GM12865 (cell line): ENCODE measurements at regions not wholly inside any gene's neighbourhood (a gene's known extent, or its start where the extent isn't known, plus 50 kb on each side); places are given as distances from the start of the nearest gene placed in this dataset.

Experiments used
- DNase-seq: peaks from one replicate; pipeline ENCODE4 v3.0.0; 2010; ENCODE audit warnings: low read depth
- H3K4me3 ChIP-seq: 2 replicates; pipeline ENCODE4 v1.5.1; 2011; ENCODE audit warnings: mild to moderate bottlenecking, low read depth, low read length, control low read depth
- TF ChIP-seq, protein P1 (sequence below): IDR thresholded peaks from 2 replicates; pipeline ENCODE4 v1.5.1; 2011; ENCODE audit warnings: low read length, control low read depth, low read depth, inconsistent platforms; ENCODE audit not compliant: insufficient read depth; ENCODE audit errors: missing control alignments

DNA sequence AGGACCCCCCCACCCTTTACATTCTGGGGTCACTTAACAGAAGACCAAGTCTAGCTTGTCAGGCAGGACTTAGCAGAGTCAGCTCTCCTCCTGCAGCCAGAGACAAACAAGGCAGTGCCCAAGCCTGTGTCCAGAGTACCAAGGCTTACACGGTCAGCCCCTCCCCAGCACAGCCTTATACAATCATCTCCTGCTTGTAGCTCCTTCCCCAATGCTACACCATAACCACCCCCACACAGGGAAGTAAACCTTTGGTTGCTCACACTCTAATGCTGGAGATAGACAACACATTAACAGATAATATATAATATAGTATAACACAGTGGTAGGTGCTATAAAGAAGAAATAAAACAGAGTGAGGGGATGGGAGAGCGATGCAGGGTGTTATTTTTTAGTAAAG lies 175.4 kb upstream of the PWP1 start:
- no peak for DNase-seq
- no peak overlapping the region for H3K4me3 ChIP-seq
- TF ChIP-seq, protein P1, sequence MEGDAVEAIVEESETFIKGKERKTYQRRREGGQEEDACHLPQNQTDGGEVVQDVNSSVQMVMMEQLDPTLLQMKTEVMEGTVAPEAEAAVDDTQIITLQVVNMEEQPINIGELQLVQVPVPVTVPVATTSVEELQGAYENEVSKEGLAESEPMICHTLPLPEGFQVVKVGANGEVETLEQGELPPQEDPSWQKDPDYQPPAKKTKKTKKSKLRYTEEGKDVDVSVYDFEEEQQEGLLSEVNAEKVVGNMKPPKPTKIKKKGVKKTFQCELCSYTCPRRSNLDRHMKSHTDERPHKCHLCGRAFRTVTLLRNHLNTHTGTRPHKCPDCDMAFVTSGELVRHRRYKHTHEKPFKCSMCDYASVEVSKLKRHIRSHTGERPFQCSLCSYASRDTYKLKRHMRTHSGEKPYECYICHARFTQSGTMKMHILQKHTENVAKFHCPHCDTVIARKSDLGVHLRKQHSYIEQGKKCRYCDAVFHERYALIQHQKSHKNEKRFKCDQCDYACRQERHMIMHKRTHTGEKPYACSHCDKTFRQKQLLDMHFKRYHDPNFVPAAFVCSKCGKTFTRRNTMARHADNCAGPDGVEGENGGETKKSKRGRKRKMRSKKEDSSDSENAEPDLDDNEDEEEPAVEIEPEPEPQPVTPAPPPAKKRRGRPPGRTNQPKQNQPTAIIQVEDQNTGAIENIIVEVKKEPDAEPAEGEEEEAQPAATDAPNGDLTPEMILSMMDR = no peak

DNA sequence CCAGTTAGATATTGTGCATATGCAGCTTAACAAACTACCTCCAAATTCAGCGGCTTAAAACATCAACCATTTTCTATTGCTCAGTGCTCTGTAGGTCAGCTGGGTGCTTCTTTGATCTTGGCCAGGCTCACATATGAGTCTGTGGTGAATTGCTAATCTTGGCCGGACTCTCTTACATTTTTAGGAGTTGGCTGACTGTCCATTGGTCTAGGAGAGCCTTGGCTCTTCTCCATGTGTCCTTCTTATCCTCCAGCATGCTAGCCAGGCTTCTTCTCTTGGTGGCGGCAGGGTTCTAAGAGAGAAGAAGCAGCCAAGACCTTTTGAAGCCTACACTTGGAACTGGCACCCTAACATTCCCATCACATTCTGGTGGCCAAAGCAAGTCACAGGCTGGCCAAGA lies 174.3 kb upstream of the PWP1 start:
- TF ChIP-seq, protein P1 = no peak
- H3K4me3 ChIP-seq = no peak overlapping the region
- no peak for DNase-seq

DNA sequence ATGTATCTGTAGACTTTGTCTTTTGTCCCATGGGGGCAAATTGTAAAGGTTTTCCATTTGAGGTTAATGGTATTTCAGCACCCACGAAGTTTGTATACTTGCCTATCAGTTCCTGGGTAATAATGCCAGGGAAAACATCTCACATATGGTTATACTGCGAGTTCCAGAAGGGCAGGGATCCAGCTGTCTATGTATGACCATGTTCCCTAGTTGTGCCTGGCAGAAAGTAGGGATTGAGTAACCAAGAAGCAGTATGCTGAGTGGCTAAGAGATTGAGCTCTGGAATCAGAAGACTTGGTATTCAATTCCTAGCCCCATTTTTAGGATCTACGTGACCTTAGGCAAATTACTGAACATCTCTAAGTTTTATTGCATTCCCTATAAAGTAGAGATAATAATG lies 173.2 kb upstream of the PWP1 start:
- TF ChIP-seq, protein P1 = no peak
- no peak overlapping the region for H3K4me3 ChIP-seq
- DNase-seq = no peak

DNA sequence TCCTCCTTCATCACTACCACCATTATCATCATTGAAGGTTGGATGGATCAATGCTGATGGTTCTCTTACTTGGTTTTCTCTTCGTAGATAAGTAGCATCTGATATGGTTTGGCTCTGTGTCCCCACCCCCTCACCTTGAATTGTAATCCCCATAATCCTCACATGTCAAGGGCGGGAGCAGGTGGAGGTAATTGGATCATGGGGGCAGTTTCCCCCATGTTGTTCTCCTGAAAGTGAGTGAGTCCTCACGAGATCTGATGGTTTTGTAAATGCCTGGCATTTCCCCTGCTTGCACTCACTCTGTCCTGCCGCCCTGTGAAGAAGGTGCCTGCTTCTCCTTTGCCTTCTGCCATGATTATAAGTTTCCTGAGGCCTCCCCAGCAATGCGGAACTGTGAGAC lies 172.4 kb upstream of the PWP1 start:
- DNase-seq = no peak
- no peak overlapping the region for H3K4me3 ChIP-seq
- TF ChIP-seq, protein P1 = no peak

DNA sequence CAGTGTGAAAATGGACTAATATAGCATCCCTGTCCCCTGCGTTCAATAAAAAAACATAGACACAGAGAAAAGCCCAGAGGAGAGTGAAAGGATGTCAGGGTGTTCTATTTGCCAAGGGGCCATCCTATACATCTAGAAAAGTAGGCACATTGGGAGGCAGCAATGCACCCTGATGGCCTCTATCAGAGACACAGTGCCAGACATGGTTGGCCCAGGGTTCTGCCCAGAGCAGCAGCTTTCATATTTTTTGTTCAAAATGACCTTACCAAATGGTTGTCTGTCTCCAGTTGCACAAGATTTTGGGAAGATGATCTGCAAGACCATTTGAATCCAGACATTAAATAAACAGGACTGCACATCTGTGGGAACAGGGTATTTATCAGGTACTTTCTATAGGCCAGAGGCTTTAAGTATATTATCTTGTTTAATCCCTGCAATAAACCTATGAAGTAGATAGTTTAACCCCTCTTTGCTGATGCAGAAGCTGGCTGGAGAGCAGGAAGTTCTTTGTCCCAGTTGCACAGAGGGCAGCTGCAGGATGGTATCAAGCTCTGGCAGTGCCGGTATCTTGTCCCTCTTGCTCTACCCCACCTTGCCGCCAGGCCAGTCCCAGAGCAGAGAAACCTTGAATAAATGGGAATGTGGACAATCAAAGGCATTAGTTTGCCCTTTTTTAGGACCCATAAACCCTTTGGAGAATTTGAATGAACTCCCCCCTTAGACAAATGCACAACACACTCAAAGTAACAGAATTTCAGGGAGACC lies 171.8 kb upstream of the PWP1 start:
- TF ChIP-seq, protein P1 = no peak
- no peak overlapping the region for H3K4me3 ChIP-seq
- no peak for DNase-seq

DNA sequence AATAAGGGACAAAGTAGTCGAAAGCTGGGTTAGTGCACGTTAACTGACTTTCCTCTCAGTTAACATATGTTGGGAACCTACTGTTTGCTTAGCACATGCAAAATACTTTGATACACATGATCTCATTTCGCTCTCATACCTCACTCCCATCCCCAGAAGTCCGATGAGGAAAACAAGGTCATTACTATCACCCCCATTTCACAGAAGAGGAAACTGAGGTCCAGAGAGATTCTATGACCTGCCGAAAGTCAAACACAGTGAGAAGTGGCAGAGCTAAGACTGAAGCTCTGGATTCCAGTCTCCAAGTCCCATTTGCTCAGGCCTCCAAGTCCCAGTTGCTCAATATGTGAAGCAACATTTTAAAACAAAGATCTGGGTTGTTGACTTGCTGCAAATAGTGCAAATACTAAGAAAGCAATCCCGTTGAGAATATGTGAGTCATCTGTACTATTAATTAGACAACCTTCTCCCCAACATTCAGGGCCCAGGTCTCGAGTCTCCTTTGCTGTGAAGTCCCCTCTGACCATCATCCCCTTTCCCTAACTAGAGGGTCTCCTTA lies 170.6 kb upstream of the PWP1 start:
- no peak overlapping the region for H3K4me3 ChIP-seq
- DNase-seq = no peak
- TF ChIP-seq, protein P1 = no peak
